ENCODE measurements at regions not wholly inside any gene's neighbourhood (a gene's known extent, or its start where the extent isn't known, plus 50 kb on each side); places are given as distances from the start of the nearest gene placed in this dataset.
A peak's percentile ranks its signal among the peaks of the same experiment; 100 is the strongest.
"Not testable (repeated sequence)": the region's sequence is repeated elsewhere in the genome, so short reads cannot be mapped to it uniquely, and the experiment has no call there.

GRCh38 chr7:142523821-142524460 lies 225.3 kb upstream of the PRSS1 start:
- no peak for DNase-seq

GRCh38 chr7:142522735-142523134 lies 226.5 kb upstream of the PRSS1 start:
- DNase-seq = no peak

DNA sequence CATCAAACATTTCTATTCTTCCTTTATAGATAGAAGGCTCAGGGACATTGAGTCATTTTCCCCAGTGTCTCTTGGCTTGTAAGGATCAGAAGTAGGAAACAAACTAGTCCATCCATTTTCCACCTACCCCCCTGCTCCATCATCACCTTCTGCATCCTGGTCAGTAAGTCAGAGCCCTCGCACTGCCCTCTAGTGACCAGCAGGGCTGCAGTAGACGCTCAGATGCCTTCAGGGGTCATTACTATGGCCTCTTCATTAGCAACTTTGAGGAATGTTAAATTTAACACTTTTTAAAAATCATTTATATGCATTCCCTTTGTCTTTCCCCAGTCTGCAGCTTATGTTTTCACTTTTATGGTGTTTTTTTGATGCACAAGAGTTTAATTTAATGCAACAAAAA lies 228.4 kb upstream of the PRSS1 start:
- DNase-seq = not testable (repeated sequence)

DNA sequence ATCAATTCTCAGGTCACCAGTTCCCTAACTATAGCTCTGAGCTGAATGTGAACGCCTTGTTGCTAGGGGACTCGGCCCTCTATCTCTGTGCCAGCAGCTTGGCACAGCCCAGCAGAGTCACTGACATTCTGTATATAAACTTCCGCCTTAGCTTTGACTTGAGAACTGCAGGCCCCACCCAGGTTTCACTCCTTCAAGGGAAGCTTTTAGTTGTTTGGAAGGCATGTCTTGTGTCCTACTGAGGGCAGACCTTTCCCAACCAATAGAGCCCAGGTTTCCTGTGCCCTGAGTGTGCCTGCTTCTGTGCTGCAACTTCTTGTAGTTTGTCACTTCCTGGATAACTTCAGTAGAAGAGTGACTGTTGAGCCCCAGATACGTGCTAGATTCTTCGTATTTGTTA lies 228.8 kb upstream of the PRSS1 start:
- DNase-seq = not testable (repeated sequence)

GRCh38 chr7:142519079-142520078 lies 229.9 kb upstream of the PRSS1 start:
- no peak for DNase-seq

DNA sequence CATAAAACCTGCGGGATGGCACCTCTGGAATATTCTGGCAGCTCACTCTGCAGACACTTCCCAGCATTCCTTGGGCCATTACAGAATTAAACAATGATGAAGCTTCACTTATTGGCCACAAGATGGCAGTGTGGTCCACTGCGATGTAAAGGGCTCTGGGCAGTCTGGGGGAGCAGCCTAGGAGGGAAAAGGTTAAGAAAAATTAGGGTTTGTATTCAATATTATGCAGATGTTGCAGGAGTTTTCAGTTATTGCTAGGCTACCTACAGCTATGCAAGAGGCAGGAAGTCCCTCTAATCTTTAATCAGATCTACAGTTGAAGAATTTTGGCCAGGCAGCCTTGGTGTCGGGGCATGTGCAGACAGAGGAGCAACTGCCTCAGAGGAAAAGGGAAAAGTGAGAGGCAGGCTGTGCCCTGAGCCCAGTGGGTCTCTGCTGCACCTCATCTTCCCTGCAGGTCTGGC lies 233.2 kb upstream of the PRSS1 start:
- DNase-seq = peak; percentile 27

GRCh38 chr7:142514716-142515115 lies 234.6 kb upstream of the PRSS1 start:
- not testable (repeated sequence) for DNase-seq

GRCh38 chr7:142513178-142513955 lies 235.9 kb upstream of the PRSS1 start:
- DNase-seq = no peak

- no peak for DNase-seq
Measured at GRCh38 chr7:142511801-142512200, 237.5 kb upstream of the PRSS1 start.

DNA sequence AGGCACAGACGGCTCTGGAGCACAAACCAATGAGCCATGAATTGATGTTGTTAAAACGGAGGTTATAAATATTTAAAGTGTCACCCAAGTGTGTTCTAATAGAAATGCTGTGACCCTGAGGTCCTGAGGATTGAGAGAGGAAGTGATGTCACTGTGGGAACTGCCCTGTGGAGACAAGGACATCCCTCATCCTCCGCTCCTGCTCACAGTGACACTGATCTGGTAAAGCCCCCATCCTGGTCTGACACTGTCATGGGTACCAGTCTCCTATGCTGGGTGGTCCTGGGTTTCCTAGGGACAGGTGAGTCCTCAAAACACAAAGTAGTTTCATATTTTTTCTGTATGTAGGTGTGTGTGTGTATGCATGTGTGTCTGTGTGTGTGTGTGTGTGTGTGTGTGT lies 237.9 kb upstream of the PRSS1 start:
- DNase-seq = no peak

- DNase-seq = not testable (repeated sequence)
Measured at GRCh38 chr7:142509235-142509634, 240.0 kb upstream of the PRSS1 start.

GRCh38 chr7:142508251-142508650 lies 241.0 kb upstream of the PRSS1 start:
- DNase-seq = peak; percentile 21

- no peak for DNase-seq
Measured at GRCh38 chr7:142507799-142508198, 241.5 kb upstream of the PRSS1 start.

DNA sequence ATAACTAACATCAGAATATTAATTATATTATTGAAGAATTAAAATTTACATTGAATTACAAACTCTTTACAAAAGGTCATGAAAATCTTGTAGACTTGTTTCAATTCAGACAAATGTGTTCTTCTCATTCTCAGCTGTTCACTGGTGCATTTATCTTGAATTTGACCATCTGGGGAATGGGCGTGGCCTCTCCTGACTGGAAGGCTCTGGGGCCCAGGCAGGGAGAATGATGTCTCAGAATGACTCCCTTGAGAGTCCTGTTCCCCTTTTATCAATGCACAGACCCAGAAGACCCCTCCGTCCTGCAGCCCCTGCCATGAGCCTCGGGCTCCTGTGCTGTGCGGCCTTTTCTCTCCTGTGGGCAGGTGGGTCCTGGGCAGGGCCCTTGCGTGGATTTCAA lies 242.2 kb upstream of the PRSS1 start:
- DNase-seq = not testable (repeated sequence)

DNA sequence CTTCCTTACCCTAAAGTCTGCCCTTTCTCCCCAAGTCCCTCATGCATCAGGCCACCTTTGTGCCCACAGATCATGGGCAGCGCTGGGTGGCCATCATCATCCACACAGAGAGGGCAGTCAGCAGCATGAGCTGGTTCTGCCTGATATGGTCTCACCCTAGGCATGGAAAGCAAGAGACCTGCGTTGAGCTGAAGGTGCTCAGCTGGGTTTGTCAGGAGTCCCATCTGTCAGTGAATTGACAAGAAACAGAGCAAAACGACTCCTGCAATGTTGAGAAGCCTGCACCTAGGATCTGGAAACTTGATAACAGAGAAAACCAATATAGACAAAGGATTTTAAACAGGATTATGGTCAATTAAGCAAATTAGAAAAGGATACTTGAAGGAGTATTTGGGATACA lies 242.7 kb upstream of the PRSS1 start:
- DNase-seq = no peak

GRCh38 chr7:142503949-142504348 lies 245.3 kb upstream of the PRSS1 start:
- DNase-seq = not testable (repeated sequence)

GRCh38 chr7:142503036-142503435 lies 245.2 kb upstream of the PRSS58 start:
- no peak for DNase-seq

GRCh38 chr7:142501434-142501833 lies 243.6 kb upstream of the PRSS58 start:
- DNase-seq = no peak

DNA sequence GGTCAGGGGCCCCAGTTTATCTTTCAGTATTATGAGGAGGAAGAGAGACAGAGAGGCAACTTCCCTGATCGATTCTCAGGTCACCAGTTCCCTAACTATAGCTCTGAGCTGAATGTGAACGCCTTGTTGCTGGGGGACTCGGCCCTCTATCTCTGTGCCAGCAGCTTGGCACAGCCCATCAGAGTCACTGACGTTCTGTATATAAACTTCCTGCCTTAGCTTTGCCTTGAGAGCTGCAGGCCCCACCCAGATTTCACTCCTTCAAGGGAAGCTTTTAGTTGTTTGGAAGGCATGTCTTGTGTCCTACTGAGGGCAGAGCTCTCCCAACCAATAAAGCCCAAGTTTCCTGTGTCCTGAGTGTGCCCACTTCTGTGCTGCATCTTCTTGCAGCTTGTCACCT lies 242.5 kb upstream of the PRSS58 start:
- no peak for DNase-seq

- DNase-seq = no peak
Measured at GRCh38 chr7:142499635-142500034, 241.8 kb upstream of the PRSS58 start.

DNA sequence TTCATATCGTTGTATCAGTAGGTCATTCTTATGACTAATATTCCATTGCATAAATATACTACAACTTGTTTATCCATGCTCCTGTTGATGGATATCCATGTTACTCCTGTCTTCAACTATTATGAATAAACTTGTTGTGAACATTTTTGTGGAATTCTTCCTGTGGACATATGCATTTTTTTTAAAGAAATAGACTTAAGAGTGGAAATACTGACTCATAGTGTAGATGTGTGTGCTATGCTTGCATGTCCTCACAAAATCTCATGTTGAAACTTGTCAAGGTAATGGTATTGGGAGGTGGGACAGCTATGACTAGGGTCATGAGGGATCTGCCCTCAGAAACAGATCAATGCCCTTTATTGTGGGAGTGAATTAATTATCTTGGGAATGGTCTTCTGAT lies 240.5 kb upstream of the PRSS58 start:
- no peak for DNase-seq

GRCh38 chr7:142496545-142496991 lies 238.7 kb upstream of the PRSS58 start:
- no peak for DNase-seq

DNA sequence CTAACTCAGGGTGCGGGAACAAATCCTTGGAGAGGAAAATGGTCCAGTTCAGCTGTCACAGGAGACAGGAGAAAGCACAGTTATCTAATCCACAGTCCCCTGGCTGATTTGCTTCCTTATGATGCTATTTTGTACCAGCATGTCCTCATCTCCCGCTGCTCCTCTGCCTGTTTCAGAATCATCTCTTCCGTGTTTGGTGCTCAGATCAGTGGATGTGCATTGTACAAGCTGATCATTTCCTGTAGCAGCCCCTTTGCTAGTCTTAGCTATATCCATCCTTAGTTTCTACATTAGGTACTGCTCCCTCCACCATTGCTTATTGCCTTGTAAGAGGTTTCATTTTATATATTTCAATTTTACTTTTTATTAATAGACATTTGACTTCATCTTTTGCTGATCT lies 238.0 kb upstream of the PRSS58 start:
- not testable (repeated sequence) for DNase-seq
